ENCODE measurements at regions not wholly inside any gene's neighbourhood (a gene's known extent, or its start where the extent isn't known, plus 50 kb on each side); places are given as distances from the start of the nearest gene placed in this dataset.

GRCh38 chr10:88120075-88120474 lies 256.6 kb downstream of the PTEN start:
- TF ChIP-seq, protein P1, sequence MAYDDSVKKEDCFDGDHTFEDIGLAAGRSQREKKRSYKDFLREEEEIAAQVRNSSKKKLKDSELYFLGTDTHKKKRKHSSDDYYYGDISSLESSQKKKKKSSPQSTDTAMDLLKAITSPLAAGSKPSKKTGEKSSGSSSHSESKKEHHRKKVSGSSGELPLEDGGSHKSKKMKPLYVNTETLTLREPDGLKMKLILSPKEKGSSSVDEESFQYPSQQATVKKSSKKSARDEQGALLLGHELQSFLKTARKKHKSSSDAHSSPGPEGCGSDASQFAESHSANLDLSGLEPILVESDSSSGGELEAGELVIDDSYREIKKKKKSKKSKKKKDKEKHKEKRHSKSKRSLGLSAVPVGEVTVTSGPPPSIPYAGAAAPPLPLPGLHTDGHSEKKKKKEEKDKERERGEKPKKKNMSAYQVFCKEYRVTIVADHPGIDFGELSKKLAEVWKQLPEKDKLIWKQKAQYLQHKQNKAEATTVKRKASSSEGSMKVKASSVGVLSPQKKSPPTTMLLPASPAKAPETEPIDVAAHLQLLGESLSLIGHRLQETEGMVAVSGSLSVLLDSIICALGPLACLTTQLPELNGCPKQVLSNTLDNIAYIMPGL (CRISPR knock-in tag; IDR thresholded peaks at IDR 0.05): no peak
- TF ChIP-seq CREB1 (CRISPR knock-in tag; IDR thresholded peaks at IDR 0.05): no peak
- TF ChIP-seq, protein P2, sequence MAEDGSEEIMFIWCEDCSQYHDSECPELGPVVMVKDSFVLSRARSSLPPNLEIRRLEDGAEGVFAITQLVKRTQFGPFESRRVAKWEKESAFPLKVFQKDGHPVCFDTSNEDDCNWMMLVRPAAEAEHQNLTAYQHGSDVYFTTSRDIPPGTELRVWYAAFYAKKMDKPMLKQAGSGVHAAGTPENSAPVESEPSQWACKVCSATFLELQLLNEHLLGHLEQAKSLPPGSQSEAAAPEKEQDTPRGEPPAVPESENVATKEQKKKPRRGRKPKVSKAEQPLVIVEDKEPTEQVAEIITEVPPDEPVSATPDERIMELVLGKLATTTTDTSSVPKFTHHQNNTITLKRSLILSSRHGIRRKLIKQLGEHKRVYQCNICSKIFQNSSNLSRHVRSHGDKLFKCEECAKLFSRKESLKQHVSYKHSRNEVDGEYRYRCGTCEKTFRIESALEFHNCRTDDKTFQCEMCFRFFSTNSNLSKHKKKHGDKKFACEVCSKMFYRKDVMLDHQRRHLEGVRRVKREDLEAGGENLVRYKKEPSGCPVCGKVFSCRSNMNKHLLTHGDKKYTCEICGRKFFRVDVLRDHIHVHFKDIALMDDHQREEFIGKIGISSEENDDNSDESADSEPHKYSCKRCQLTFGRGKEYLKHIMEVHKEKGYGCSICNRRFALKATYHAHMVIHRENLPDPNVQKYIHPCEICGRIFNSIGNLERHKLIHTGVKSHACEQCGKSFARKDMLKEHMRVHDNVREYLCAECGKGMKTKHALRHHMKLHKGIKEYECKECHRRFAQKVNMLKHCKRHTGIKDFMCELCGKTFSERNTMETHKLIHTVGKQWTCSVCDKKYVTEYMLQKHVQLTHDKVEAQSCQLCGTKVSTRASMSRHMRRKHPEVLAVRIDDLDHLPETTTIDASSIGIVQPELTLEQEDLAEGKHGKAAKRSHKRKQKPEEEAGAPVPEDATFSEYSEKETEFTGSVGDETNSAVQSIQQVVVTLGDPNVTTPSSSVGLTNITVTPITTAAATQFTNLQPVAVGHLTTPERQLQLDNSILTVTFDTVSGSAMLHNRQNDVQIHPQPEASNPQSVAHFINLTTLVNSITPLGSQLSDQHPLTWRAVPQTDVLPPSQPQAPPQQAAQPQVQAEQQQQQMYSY (CRISPR knock-in tag; IDR thresholded peaks at IDR 0.05): no peak
- TF ChIP-seq, protein P3, sequence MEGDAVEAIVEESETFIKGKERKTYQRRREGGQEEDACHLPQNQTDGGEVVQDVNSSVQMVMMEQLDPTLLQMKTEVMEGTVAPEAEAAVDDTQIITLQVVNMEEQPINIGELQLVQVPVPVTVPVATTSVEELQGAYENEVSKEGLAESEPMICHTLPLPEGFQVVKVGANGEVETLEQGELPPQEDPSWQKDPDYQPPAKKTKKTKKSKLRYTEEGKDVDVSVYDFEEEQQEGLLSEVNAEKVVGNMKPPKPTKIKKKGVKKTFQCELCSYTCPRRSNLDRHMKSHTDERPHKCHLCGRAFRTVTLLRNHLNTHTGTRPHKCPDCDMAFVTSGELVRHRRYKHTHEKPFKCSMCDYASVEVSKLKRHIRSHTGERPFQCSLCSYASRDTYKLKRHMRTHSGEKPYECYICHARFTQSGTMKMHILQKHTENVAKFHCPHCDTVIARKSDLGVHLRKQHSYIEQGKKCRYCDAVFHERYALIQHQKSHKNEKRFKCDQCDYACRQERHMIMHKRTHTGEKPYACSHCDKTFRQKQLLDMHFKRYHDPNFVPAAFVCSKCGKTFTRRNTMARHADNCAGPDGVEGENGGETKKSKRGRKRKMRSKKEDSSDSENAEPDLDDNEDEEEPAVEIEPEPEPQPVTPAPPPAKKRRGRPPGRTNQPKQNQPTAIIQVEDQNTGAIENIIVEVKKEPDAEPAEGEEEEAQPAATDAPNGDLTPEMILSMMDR (IDR thresholded peaks at IDR 0.05): no peak
- TF ChIP-seq ZBTB43 (CRISPR knock-in tag; IDR thresholded peaks at IDR 0.05): no peak
- no peak for TF ChIP-seq NR1H2 (CRISPR knock-in tag; IDR thresholded peaks at IDR 0.05)
